ENCODE measurements at regions not wholly inside any gene's neighbourhood (a gene's known extent, or its start where the extent isn't known, plus 50 kb on each side); places are given as distances from the start of the nearest gene placed in this dataset.

- Histone ChIP-seq H4K20me1 (replicated peaks; ENCODE audit: control insufficient read depth, extremely low read depth, insufficient read depth, low read length) (no peaks in the 10 kb centered on the region), H3K36me3 (ENCODE audit: control insufficient read depth in 2 of 2, extremely low read depth in 1 of 2, insufficient read depth in 2 of 2, low read length in 2 of 2) (no peaks in the 10 kb centered on the region), H3K9me1 (replicated peaks; ENCODE audit: control insufficient read depth, extremely low read depth, insufficient read depth, low read length) (no peaks in the 10 kb centered on the region), H3K4me1 (ENCODE audit: control insufficient read depth, extremely low read depth, insufficient read depth, low read length) (no peaks in the 10 kb centered on the region), H3K9me3 (replicated peaks; ENCODE audit: control insufficient read depth, insufficient read depth, low read length) (no peaks in the 10 kb centered on the region), H3K79me2 (ENCODE audit: control insufficient read depth, insufficient read depth, low read length) (no peaks in the 10 kb centered on the region), H3K4me3 (replicated peaks in 1 of 3; ENCODE audit: insufficient read depth in 1 of 3, low read depth in 1 of 3, low read length in 3 of 3) (no peak overlapping the region), H2AFZ (ENCODE audit: low read depth, low read length) (no peak overlapping the region), H3K4me2 (ENCODE audit: insufficient read depth, low read length) (no peak overlapping the region), H3K9ac (replicated peaks; ENCODE audit: extremely low read depth, insufficient read depth, low read length) (no peak overlapping the region), H3K27me3 (ENCODE audit: control insufficient read depth in 2 of 2, insufficient read depth in 2 of 2, low read length in 2 of 2) (no peaks in the 10 kb centered on the region), H3K27ac (ENCODE audit: insufficient read depth, low read depth, low read length) (no peak overlapping the region)
- dilution Hi-C loops (cut with MboI; ENCODE audit: extremely low pct_ligation_motif_present, low sequenced_read_pairs) = no loop called here
- DNase-seq (ENCODE audit: low read depth, low spot score) = no peak
- intact Hi-C loops (cut with micrococcal nuclease) = no loop called here
- ChIA-PET CTCF (no interaction called here), POLR2A (no interaction called here)
- no TSS peak for BruUV-seq (replicated peaks)
- no peak for FAIRE-seq
- TF ChIP-seq CTCF (IDR thresholded peaks at IDR 0.05; ENCODE audit: extremely low read depth in 1 of 2, insufficient read depth in 1 of 2, low read depth in 1 of 2, low read length in 2 of 2) = no peak
- no peak for TF ChIP-seq POLR2A (IDR thresholded peaks at IDR 0.05; ENCODE audit: low read depth, low read length)
- no peak for TF ChIP-seq JUN (IDR thresholded peaks at IDR 0.05; ENCODE audit: borderline replicate concordance, insufficient read depth, insufficient read length, low read depth)
- TF ChIP-seq MYC (IDR thresholded peaks at IDR 0.05; ENCODE audit: low read depth, low read length) = no peak
- no peak for TF ChIP-seq EZH2 (IDR thresholded peaks at IDR 0.05; ENCODE audit: borderline replicate concordance, low read depth, low read length, severe bottlenecking)
- no peak for TF ChIP-seq MAX (IDR thresholded peaks at IDR 0.05; ENCODE audit: insufficient read depth, insufficient read length)
- TF ChIP-seq FOS (IDR thresholded peaks at IDR 0.05; ENCODE audit: borderline replicate concordance, insufficient read depth, low read length) = no peak
- no peak for TF ChIP-seq GATA2 (IDR thresholded peaks at IDR 0.05; ENCODE audit: insufficient read depth, insufficient read length, low read depth, low read length)
- TF ChIP-seq POLR2AphosphoS5 (IDR thresholded peaks at IDR 0.05; ENCODE audit: insufficient read depth, low read depth, low read length) = no peak
Measured at GRCh38 chr7:25686493-25686892, 458.2 kb upstream of the NPVF start.
